ENCODE measurements at regions not wholly inside any gene's neighbourhood (a gene's known extent, or its start where the extent isn't known, plus 50 kb on each side); places are given as distances from the start of the nearest gene placed in this dataset.
"Not testable (repeated sequence)": the region's sequence is repeated elsewhere in the genome, so short reads cannot be mapped to it uniquely, and the experiment has no call there.

DNA sequence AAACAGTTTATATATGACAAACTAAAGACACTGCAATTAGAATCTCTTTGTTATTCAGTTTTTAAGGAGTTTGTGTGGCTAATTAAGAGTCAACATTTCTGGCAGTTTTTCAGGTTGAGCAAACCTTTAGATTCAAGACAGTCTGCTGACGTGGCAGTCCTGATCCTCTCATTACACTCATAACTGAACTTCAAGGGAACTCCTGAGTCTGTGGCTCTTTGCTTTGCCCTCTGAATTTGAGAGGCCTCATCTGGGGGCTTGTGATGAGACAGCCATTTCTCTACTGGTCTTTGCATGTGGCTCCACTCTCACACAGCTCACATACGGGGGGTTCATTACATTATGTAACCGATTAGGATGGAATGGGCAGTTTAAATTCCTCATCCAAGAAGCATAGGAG is 182.9 kb upstream of the MEF2C start:
- H3K9ac ChIP-seq = no peak overlapping the region
- H3K4me3 ChIP-seq = no peak overlapping the region
- no peak overlapping the region for H3K27ac ChIP-seq

DNA sequence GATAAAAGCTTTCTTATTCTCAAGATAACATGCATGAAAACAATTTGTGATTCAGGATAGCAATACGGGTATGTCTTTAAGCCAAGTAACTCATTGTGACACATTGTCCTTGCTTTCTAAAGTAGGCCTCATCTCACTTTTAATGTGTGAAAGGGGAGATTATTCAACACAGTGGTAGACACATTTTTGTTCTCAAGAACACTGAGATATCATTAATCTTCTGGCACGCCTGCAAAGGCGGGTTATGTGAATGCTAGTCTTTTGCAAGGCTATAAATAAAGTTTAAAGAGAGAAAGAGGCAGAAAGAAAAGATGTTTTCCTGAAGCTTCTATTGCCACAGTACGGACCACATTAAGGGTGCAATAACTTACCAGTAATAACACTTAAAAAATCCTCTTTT is 181.8 kb upstream of the MEF2C start:
- Histone ChIP-seq H3K4me1 (no peaks in the 10 kb centered on the region), H3K4me3 (no peak overlapping the region), H3K9me3 (no peaks in the 10 kb centered on the region), H3K27me3 (no peaks in the 10 kb centered on the region), H3K27ac (no peak overlapping the region), H4K20me1 (no peaks in the 10 kb centered on the region), H3K4me2 (no peak overlapping the region), H3K36me3 (no peaks in the 10 kb centered on the region), H3K9ac (no peak overlapping the region)
- no peak for TF ChIP-seq Cebpa-rat (IDR thresholded peaks at IDR 0.05)

More for the DNA sequence above, 182.9 kb upstream of the MEF2C start:
- Histone ChIP-seq H3K4me1 (no peaks in the 10 kb centered on the region), H3K27me3 (no peaks in the 10 kb centered on the region), H4K20me1 (no peaks in the 10 kb centered on the region), H3K9me3 (no peaks in the 10 kb centered on the region), H3K36me3 (no peaks in the 10 kb centered on the region), H3K4me2 (no peak overlapping the region)
- no peak for TF ChIP-seq Cebpa-rat (IDR thresholded peaks at IDR 0.05)

DNA sequence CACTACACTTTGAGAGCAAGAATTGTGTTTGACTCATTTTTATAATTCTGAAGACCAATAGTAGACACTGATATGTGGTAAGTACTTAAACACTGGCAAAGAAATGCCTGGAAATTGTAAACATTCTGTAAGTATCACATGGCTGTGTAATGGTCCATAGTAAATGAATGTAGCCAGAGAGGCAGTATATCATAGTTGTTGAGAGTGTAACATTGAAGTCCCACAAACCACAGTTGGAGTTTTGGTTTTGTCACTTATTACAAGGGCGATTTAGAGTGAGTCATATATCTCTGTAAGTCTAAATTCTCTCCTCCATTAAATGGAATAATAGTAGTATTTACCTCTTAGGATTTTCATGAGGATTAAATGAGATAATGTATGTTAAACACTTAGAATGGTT is 181.1 kb upstream of the MEF2C start:
- Histone ChIP-seq H3K27ac (no peak overlapping the region), H3K4me3 (no peak overlapping the region), H3K27me3 (no peaks in the 10 kb centered on the region), H3K9ac (no peak overlapping the region), H3K4me2 (no peak overlapping the region), H3K36me3 (no peaks in the 10 kb centered on the region), H3K4me1 (no peaks in the 10 kb centered on the region), H4K20me1 (no peaks in the 10 kb centered on the region), H3K9me3 (no peaks in the 10 kb centered on the region)
- no peak for TF ChIP-seq Cebpa-rat (IDR thresholded peaks at IDR 0.05)

DNA sequence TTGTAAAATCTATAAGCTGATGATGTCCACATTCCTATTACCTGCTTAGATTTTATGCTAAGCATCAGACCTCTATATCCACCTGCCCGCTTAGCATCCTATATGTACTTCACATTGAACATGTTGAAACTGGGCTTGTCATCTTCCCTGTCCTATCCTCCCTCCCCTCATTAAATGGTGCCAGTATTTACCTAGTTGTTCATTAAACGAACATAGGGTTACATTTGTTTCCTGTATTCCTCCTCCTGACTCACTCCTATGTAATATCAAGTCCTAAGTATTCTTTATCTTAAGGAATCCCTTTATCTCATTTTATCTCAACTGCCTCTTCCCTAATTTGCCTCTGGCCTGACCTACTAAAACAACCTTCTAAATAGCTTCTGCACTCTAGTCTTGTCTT is 177.8 kb upstream of the MEF2C start:
- H3K27me3 ChIP-seq = no peaks in the 10 kb centered on the region
- no peaks in the 10 kb centered on the region for H3K4me1 ChIP-seq
- no peaks in the 10 kb centered on the region for H3K36me3 ChIP-seq
- no peak overlapping the region for H3K9ac ChIP-seq
- H3K9me3 ChIP-seq = no peaks in the 10 kb centered on the region
- no peak overlapping the region for H3K27ac ChIP-seq
- no peak for TF ChIP-seq Cebpa-rat (IDR thresholded peaks at IDR 0.05)
- H4K20me1 ChIP-seq = no peaks in the 10 kb centered on the region
- H3K4me2 ChIP-seq = no peak overlapping the region
- H3K4me3 ChIP-seq = no peak overlapping the region

DNA sequence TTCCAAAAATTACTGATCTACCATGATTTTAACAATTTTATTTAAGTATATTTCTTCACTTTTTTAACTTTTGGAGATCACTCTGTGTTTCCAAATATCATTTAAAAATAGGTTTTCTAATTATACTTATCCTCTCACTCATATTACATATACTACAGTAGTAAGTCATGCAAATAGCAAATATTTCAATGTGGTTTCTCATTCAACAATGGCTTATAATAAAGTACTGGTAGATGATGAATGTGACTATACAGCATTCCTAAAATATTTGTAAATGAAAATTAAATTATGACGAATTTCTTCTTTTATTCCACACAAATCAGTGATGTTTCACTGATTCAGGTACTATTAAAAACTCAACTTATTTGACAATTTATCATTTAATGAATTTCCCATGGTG is 176.3 kb upstream of the MEF2C start:
- Histone ChIP-seq H3K9me3 (no peaks in the 10 kb centered on the region), H3K36me3 (no peaks in the 10 kb centered on the region), H3K9ac (no peak overlapping the region), H3K4me3 (no peak overlapping the region), H3K4me2 (no peak overlapping the region), H3K27me3 (no peaks in the 10 kb centered on the region), H3K4me1 (no peaks in the 10 kb centered on the region), H4K20me1 (no peaks in the 10 kb centered on the region), H3K27ac (no peak overlapping the region)
- no peak for TF ChIP-seq Cebpa-rat (IDR thresholded peaks at IDR 0.05)

DNA sequence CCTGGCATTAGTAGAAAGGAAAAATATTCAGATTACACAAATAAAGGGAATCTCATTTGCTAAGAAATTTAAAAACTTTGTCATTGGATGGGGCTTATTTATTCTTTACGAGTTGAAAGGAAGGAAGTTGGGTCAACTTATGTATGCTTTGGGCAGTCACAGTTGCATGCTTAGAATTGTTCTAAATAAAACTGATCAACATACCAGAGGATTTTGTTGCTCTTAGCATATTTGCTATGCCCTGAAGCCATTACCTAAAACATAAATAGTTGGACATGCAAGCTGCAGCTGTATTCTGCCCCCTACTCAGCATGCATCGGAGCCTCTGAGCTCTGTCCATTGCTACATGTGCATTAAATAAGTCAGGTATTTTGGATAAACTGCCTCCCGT is 172.7 kb upstream of the MEF2C start:
- H3K9ac ChIP-seq = no peak overlapping the region
- H3K4me3 ChIP-seq = no peak overlapping the region
- H4K20me1 ChIP-seq = no peaks in the 10 kb centered on the region
- H3K27ac ChIP-seq = no peak overlapping the region
- no peaks in the 10 kb centered on the region for H3K4me1 ChIP-seq
- peaks cover 8% of the 10 kb centered on the region for H3K9me3 ChIP-seq
- H3K27me3 ChIP-seq = no peaks in the 10 kb centered on the region
- no peaks in the 10 kb centered on the region for H3K36me3 ChIP-seq
- TF ChIP-seq Cebpa-rat (IDR thresholded peaks at IDR 0.05) = no peak
- no peak overlapping the region for H3K4me2 ChIP-seq

DNA sequence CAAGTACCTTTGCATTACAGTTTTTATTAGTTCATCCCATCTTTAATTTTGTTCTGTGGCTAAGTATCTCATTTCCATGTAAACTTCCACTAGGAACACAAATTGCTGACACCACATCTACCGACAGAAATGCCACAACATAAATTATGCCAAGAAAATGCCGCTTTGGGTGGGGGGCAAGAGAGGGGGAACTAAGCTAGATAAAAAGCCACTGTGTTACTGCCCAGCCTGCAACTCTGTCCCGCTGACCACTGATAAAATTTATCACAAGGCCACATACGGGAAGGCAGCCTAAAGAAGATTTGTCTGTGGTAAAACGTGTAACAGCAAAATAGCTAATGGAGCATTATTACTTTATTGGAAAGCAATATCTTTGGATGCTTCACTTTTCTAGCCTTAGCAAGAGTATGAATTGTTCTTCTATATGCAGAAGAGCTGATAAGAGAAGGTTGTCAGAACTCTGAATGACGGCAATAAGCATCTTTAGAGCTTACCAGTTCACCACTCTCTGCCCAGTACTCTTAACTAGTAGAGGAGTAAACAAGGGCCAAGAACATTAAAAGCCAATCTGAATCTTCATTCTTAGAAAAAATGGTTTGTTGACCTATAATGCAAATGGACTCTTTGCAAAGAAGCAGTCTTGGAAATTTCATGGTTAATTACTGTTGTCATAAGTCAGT is 172.2 kb upstream of the MEF2C start:
- Histone ChIP-seq H3K27me3 (no peaks in the 10 kb centered on the region), H3K36me3 (no peaks in the 10 kb centered on the region), H3K4me2 (no peak overlapping the region), H3K9me3 (peaks cover 13% of the 10 kb centered on the region), H3K27ac (no peak overlapping the region), H3K4me1 (no peaks in the 10 kb centered on the region), H4K20me1 (no peaks in the 10 kb centered on the region), H3K9ac (no peak overlapping the region), H3K4me3 (no peak overlapping the region)
- no peak for TF ChIP-seq Cebpa-rat (IDR thresholded peaks at IDR 0.05)

DNA sequence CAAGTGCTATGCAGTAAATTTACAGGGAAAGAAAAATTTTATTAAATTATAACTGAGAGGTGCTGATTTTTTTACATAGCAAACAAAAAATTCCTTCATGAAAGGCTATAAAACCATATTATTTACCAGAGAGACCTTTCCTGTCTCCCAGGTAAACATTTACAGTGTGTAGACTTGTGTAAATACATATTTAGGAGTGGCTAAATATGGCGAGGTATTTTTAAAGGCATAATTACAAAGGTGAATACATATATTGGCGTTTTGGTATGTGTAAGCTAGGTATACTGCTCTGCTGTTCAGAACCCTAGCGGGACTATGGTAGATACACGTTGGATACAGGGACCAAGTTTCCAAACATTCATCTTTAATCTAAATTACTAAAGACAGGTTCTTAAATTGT is 170.6 kb upstream of the MEF2C start:
- Histone ChIP-seq H3K36me3 (no peaks in the 10 kb centered on the region), H3K27ac (no peak overlapping the region), H4K20me1 (no peaks in the 10 kb centered on the region), H3K9me3 (peaks cover 23% of the 10 kb centered on the region), H3K27me3 (no peaks in the 10 kb centered on the region), H3K9ac (no peak overlapping the region), H3K4me3 (no peak overlapping the region), H3K4me1 (no peaks in the 10 kb centered on the region), H3K4me2 (no peak overlapping the region)
- no peak for TF ChIP-seq Cebpa-rat (IDR thresholded peaks at IDR 0.05)

DNA sequence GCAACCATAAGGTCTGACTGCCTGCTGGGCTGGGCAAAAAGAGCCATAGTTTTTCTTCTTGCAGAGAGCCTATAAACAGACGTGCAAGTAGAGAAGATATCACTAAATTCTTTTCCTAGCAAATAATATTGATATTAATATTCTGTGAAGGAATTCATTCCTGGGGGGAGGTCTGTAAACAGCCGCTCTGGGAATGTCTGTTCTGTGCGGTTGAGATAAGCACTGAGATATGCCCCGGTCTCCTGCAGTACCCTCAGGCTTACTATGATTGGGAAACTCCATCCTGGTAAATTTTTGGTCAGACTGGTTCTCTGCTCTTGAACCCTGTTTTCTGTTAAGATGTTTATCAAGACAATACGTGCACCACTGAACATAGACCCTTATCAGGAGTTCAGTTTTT is 167.1 kb upstream of the MEF2C start:
- not testable (repeated sequence) for H3K4me1 ChIP-seq, H3K4me3 ChIP-seq, H3K36me3 ChIP-seq, H3K27ac ChIP-seq, H3K27me3 ChIP-seq, H4K20me1 ChIP-seq, H3K9ac ChIP-seq, H3K4me2 ChIP-seq
- peaks cover 23% of the 10 kb centered on the region for H3K9me3 ChIP-seq

DNA sequence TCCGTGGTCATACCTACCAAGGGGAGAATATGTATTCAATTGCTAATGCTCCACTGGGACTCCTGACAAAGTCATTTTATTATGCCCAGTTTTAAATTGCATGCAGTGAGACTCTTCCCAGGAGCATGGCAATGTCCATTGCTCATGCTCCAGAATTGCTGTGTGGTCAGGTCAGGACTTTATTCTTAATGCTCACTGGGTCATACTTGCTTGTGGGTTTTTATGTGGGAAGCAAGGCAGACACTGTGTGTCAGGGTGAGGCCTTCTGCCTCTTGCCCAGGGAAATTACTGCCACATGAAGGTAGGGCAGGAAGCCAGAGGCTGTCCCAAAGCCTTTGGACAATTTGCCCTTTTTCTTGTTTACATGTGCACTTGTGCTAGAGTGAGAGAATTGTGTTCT is 164.6 kb upstream of the MEF2C start:
- Histone ChIP-seq H3K4me3 (no peak overlapping the region), H3K36me3 (no peaks in the 10 kb centered on the region), H3K4me2 (no peak overlapping the region), H3K9me3 (peaks cover 23% of the 10 kb centered on the region), H3K27me3 (no peaks in the 10 kb centered on the region), H3K4me1 (no peaks in the 10 kb centered on the region), H4K20me1 (no peaks in the 10 kb centered on the region), H3K27ac (no peak overlapping the region), H3K9ac (no peak overlapping the region)
- no peak for TF ChIP-seq Cebpa-rat (IDR thresholded peaks at IDR 0.05)

DNA sequence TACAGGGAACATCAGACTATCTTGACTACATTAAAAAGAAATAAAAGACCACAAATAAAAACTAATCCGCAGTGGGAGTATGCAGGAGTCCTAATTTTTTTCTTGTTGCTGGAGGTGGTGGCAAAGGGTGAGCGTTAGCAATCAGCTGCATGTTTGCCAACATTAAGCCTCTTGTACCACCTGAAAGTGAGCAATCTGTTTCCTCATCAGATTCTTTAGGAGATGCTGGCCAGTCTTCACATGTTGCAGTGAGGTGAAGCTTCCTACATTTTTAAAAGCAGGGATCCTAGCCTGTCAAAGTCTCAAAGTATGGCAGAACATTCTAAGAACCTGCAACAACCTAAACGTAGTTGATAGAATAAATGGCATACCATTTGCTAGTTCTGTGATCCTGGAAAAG is 162.2 kb upstream of the MEF2C start:
- no peaks in the 10 kb centered on the region for H3K27me3 ChIP-seq
- peaks cover 10% of the 10 kb centered on the region for H3K9me3 ChIP-seq
- TF ChIP-seq Cebpa-rat (IDR thresholded peaks at IDR 0.05) = no peak
- H3K36me3 ChIP-seq = no peaks in the 10 kb centered on the region
- no peak overlapping the region for H3K27ac ChIP-seq
- H3K4me1 ChIP-seq = peaks cover 8% of the 10 kb centered on the region
- H3K4me3 ChIP-seq = no peak overlapping the region
- no peaks in the 10 kb centered on the region for H4K20me1 ChIP-seq
- no peak overlapping the region for H3K9ac ChIP-seq
- no peak overlapping the region for H3K4me2 ChIP-seq
